ENCODE measurements at regions not wholly inside any gene's neighbourhood (a gene's known extent, or its start where the extent isn't known, plus 50 kb on each side); places are given as distances from the start of the nearest gene placed in this dataset.

- TF ChIP-seq POLR2A (IDR thresholded peaks at IDR 0.05) (no peak), CTCF (IDR thresholded peaks at IDR 0.05) (no peak)
- Histone ChIP-seq H3K27ac (no peak overlapping the region), H3K4me1 (no peaks in the 10 kb centered on the region), H3K27me3 (no peaks in the 10 kb centered on the region), H3K9me3 (no peaks in the 10 kb centered on the region), H3K36me3 (no peaks in the 10 kb centered on the region), H3K4me3 (no peak overlapping the region)
- DNase-seq: no peak
These were observed 85.6 kb upstream of the ARAP3 start for GRCh38 chr5:141767671-141768070.

- no peaks in the 10 kb centered on the region for H3K36me3 ChIP-seq
- H3K4me3 ChIP-seq: no peak overlapping the region
- no peak for DNase-seq
- no peaks in the 10 kb centered on the region for H3K9me3 ChIP-seq
- no peaks in the 10 kb centered on the region for H3K4me1 ChIP-seq
- H3K27me3 ChIP-seq: no peaks in the 10 kb centered on the region
- H3K27ac ChIP-seq: no peak overlapping the region
- TF ChIP-seq CTCF (IDR thresholded peaks at IDR 0.05): no peak
These were observed 84.0 kb upstream of the ARAP3 start for GRCh38 chr5:141765896-141766551.

DNA sequence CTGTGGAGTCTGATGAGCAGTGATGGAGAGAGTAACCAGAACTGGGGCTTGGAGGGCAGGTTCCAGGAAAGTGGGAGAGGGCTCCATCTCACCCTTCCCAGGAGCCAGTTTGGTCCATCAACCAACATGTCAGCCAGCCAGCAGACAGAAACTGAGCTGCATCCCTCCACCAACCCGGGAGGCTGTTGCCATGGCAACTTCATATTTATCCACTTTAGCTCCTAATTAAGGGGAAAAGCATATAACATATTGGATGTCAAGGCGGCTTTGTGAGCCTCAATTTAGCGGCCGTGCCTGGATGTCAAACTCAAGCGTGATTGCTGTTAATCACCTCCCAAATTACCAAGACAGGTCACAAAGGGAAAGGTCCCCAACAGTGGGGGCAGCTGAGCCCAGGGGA, 81.5 kb upstream of the ARAP3 start:
- Histone ChIP-seq H3K36me3 (no peaks in the 10 kb centered on the region), H3K4me1 (no peaks in the 10 kb centered on the region), H3K27ac (no peak overlapping the region), H3K4me3 (no peak overlapping the region), H3K27me3 (no peaks in the 10 kb centered on the region), H3K9me3 (no peaks in the 10 kb centered on the region)
- TF ChIP-seq CTCF (IDR thresholded peaks at IDR 0.05) (no peak), POLR2A (IDR thresholded peaks at IDR 0.05) (no peak)
- DNase-seq: no peak

DNA sequence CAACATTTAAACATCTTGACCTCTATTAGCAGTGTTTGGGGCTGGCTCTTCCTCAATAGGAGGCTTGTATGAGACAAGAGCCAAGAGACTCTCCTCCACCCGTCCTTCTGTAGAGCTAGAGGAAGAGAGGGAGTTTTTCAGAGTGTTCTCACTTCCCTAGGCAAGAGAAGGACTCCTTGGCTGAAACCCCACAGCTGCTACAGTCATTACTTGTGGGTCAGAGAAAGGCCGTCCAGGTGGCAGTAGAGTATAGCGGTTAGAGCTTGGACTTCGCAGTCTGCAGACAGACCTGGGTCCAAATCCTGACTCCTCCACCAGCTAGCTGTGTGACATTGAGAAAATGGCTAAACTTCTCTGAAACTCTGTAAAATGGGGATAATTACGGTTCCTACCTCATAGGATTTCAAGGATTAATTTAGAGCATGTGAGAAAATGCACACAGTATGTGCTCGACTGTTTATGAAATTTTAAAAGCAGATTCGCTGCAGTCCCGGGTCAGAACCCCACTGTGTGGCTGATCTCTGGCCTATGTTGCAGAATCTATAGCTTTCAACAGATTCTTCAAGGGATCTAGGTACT, 80.8 kb upstream of the ARAP3 start:
- Histone ChIP-seq H3K9me3 (no peaks in the 10 kb centered on the region), H3K27me3 (no peaks in the 10 kb centered on the region), H3K27ac (no peak overlapping the region), H3K4me3 (no peak overlapping the region), H3K4me1 (no peaks in the 10 kb centered on the region), H3K36me3 (no peaks in the 10 kb centered on the region)
- TF ChIP-seq CTCF (IDR thresholded peaks at IDR 0.05): peak in 3 of 6 experiments; percentile 17 to 34 (median 27)
- TF ChIP-seq POLR2A (IDR thresholded peaks at IDR 0.05): no peak
- DNase-seq: no peak

GRCh38 chr5:141762316-141762715, 80.3 kb upstream of the ARAP3 start:
- Histone ChIP-seq H3K27ac (no peak overlapping the region), H3K36me3 (no peaks in the 10 kb centered on the region), H3K4me3 (no peak overlapping the region), H3K4me1 (no peaks in the 10 kb centered on the region), H3K9me3 (no peaks in the 10 kb centered on the region), H3K27me3 (no peaks in the 10 kb centered on the region)
- DNase-seq: no peak
- TF ChIP-seq CTCF (IDR thresholded peaks at IDR 0.05): no peak
- no peak for TF ChIP-seq POLR2A (IDR thresholded peaks at IDR 0.05)
